CD4-positive, CD25-positive, alpha-beta regulatory T cell (primary cell): ENCODE measurements at regions not wholly inside any gene's neighbourhood (a gene's known extent, or its start where the extent isn't known, plus 50 kb on each side); places are given as distances from the start of the nearest gene placed in this dataset.

Source experiments
- ATAC-seq, 2 donors: fragments of 150-1000 bp; cut with Tn5 transposase; one replicate each; pipeline ENCODE4 v1.10.0; 2021; ENCODE audit warnings: low read depth in 2 of 2, moderate number of reproducible peaks in 2 of 2, moderate library complexity in 1 of 2
- DNase-seq, 3 donors: peaks; one replicate each; pipeline versions ENCODE4 v3.0.0 to v3.0.0-alpha.2; 2012 to 2022; ENCODE audit warnings: mixed read lengths in 1 of 3
- H3K27ac ChIP-seq: one replicate; pipeline ENCODE4 v1.7.0; 2013; ENCODE audit warnings: mild to moderate bottlenecking, low read length; ENCODE audit not compliant: insufficient read depth, poor library complexity, severe bottlenecking
- H3K27me3 ChIP-seq: one replicate; pipeline ENCODE4 v1.7.0; 2013; ENCODE audit warnings: low read length; ENCODE audit not compliant: control insufficient read depth, insufficient read depth
- H3K36me3 ChIP-seq: one replicate; pipeline ENCODE4 v1.7.0; 2013; ENCODE audit warnings: mild to moderate bottlenecking, low read length, moderate library complexity; ENCODE audit not compliant: control insufficient read depth, insufficient read depth
- H3K4me1 ChIP-seq: 2 replicates; pipeline ENCODE4 v1.7.0; 2013; ENCODE audit warnings: mild to moderate bottlenecking, low read length; ENCODE audit not compliant: insufficient read depth, control insufficient read depth, poor library complexity, severe bottlenecking
- H3K4me3 ChIP-seq: one replicate; pipeline ENCODE4 v1.7.0; 2013; ENCODE audit warnings: low read depth, mild to moderate bottlenecking, low read length, moderate library complexity
- H3K9me3 ChIP-seq, 2 experiments: 1 replicate in 1 of 2; 2 replicates in 1 of 2; pipeline ENCODE4 v1.7.0; 2013; ENCODE audit warnings: low read length in 2 of 2, mild to moderate bottlenecking in 1 of 2, moderate library complexity in 1 of 2; ENCODE audit not compliant: control insufficient read depth in 2 of 2
- H3K27ac Mint-ChIP-seq, 3 donors: one replicate each; pipeline ENCODE4 v1.8.0; 2020 to 2022; ENCODE audit warnings: mild to moderate bottlenecking in 3 of 3, mixed read lengths in 3 of 3, moderate library complexity in 2 of 3
- H3K27me3 Mint-ChIP-seq: one replicate; pipeline ENCODE4 v1.8.0; 2022; ENCODE audit warnings: mild to moderate bottlenecking, mixed read lengths
- H3K36me3 Mint-ChIP-seq: one replicate; pipeline ENCODE4 v1.8.0; 2020; ENCODE audit warnings: mixed read lengths
- H3K4me1 Mint-ChIP-seq, 4 donors: one replicate each; pipeline ENCODE4 v1.8.0; 2020 to 2022; ENCODE audit warnings: mixed read lengths in 4 of 4, mild to moderate bottlenecking in 1 of 4
- H3K4me3 Mint-ChIP-seq, 4 donors: one replicate each; pipeline ENCODE4 v1.8.0; 2020 to 2022; ENCODE audit warnings: mild to moderate bottlenecking in 4 of 4, mixed read lengths in 4 of 4, moderate library complexity in 3 of 4
- H3K9me3 Mint-ChIP-seq, 7 donors: one replicate each; pipeline ENCODE4 v1.8.0; 2020 to 2022; ENCODE audit warnings: mixed read lengths in 7 of 7, mild to moderate bottlenecking in 3 of 7, moderate library complexity in 2 of 7

DNA sequence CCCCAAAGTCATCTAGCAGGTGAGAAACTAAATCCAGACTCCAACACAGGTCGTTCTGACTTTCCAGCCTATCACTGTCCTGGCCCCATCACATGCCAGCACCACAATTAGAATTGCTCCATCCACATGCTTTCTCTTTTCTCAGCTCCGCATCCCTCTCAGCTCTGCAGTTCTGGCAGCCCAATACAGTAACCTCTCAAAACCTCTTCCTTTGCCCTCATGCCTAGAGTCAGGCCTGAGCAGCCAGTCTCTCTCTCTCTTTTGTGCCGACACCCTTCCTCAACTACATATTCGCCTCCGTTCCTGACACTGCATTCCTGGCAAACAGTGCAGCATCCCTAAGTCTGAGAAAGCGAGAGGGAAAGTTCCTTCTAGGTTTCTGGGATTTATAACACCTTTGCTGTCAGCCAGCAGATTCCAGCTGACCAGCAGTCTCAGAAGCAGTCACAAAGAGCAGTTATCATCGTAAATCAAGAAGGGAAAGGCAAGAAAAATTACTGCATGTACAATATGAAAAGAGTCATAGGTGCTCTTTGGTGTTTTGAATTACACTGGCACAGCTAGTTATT lies 258.0 kb downstream of the FAT3 start:
- no peak for ATAC-seq
- Mint-ChIP-seq H3K9me3 (peaks cover 0 to 5% (median 0%) of the 10 kb centered on the region in 7 donors), H3K27ac (no peak overlapping the region), H3K36me3 (no peaks in the 10 kb centered on the region), H3K27me3 (no peaks in the 10 kb centered on the region), H3K4me3 (no peak overlapping the region), H3K4me1 (peaks cover 0 to 2% (median 0%) of the 10 kb centered on the region in 4 donors)
- no peaks in the 10 kb centered on the region for H3K9me3 ChIP-seq
- no peaks in the 10 kb centered on the region for H3K27me3 ChIP-seq
- no peak overlapping the region for H3K4me3 ChIP-seq
- H3K27ac ChIP-seq = no peak overlapping the region
- DNase-seq = no peak
- no peaks in the 10 kb centered on the region for H3K36me3 ChIP-seq
- H3K4me1 ChIP-seq = no peaks in the 10 kb centered on the region

DNA sequence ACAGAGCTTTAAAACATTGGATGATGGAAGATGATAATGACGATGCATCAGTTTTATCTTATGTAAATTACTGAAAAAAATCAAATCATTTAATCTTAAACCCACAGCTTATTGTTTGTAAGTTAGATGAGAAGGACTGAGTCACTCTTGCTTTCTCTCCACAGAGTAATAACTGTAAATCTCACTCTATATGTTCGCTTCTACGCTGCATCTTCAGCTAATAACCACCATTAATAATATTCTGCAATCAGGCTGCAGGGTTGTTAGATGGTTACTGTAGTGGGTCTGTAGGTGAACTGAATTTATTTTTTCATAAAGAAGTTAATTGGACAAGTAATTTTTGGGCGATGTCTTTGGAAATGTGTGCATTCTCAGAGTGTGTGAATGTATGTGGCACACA lies 260.0 kb downstream of the FAT3 start:
- Histone ChIP-seq H3K9me3 (no peaks in the 10 kb centered on the region), H3K36me3 (no peaks in the 10 kb centered on the region), H3K27ac (no peak overlapping the region), H3K4me1 (no peaks in the 10 kb centered on the region), H3K27me3 (no peaks in the 10 kb centered on the region), H3K4me3 (no peak overlapping the region)
- no peak overlapping the region for H3K4me3 Mint-ChIP-seq
- DNase-seq = no peak
- H3K9me3 Mint-ChIP-seq = peaks cover 0 to 2% (median 0%) of the 10 kb centered on the region in 7 donors
- no peak for ATAC-seq
- H3K36me3 Mint-ChIP-seq = no peaks in the 10 kb centered on the region
- peaks cover 0 to 2% (median 0%) of the 10 kb centered on the region in 4 donors for H3K4me1 Mint-ChIP-seq
- H3K27me3 Mint-ChIP-seq = no peaks in the 10 kb centered on the region
- H3K27ac Mint-ChIP-seq = no peak overlapping the region

DNA sequence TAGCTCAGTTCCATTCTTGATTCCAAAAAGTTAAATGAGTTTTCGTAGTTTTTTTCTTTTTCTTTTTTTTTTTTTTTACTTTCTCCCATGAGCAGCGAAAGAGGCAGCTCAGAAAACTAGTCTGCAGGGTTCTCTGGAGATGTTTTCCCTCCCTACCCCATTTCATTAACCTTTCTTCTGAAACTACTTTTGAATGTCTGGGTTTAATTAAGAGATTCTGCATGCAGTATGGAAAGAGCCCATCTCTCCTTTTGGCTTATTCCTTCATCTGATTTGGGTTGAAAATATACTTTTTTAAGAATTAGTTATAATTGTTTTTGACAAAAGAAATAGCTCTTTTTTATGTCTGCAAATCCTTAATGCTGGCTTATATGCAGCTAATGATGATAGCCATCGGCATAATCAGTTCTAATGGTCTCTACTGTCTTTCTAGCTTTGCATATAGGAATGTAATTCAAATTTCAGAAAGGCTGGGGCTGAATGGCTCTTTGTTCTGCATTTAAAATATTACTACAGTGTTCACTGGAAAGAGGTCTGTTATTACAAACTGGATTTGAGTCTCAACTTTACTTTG lies 265.3 kb downstream of the FAT3 start:
- ATAC-seq (no peak), DNase-seq (no peak)
- no peak overlapping the region for H3K4me3 ChIP-seq
- peaks cover 0 to 2% (median 0%) of the 10 kb centered on the region in 7 donors for H3K9me3 Mint-ChIP-seq
- no peak overlapping the region for H3K27ac ChIP-seq
- H3K36me3 ChIP-seq = no peaks in the 10 kb centered on the region
- H3K27me3 Mint-ChIP-seq = no peaks in the 10 kb centered on the region
- H3K36me3 Mint-ChIP-seq = no peaks in the 10 kb centered on the region
- H3K4me1 ChIP-seq = no peaks in the 10 kb centered on the region
- H3K4me3 Mint-ChIP-seq = no peak overlapping the region
- H3K27me3 ChIP-seq = no peaks in the 10 kb centered on the region
- H3K27ac Mint-ChIP-seq = peak overlapping the region in 1 of 3 donors; percentile 20
- H3K9me3 ChIP-seq = no peaks in the 10 kb centered on the region
- H3K4me1 Mint-ChIP-seq = no peaks in the 10 kb centered on the region

DNA sequence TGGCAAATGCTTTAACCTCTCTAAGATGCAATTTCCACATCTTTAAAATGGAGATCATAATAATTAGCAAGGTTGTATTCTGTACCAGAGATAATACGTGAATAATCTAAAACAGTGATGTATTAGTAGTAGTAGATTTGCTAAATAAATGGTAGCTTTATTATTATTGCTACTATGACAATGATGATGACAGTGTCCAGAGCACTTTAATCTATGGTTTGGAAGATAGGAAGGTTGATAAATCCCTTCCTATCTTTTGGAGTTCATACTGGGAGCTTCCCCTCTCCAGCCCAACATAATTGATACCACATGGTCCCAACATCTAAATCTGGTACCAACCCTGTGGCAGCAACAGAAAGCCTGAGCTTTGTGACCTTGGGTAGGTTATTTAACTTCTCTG lies 267.8 kb downstream of the FAT3 start:
- H3K4me3 Mint-ChIP-seq = no peak overlapping the region
- Histone ChIP-seq H3K27me3 (no peaks in the 10 kb centered on the region), H3K4me3 (no peak overlapping the region), H3K9me3 (no peaks in the 10 kb centered on the region), H3K36me3 (no peaks in the 10 kb centered on the region), H3K27ac (no peak overlapping the region), H3K4me1 (no peaks in the 10 kb centered on the region)
- DNase-seq = no peak
- H3K9me3 Mint-ChIP-seq = peaks cover 0 to 5% (median 0%) of the 10 kb centered on the region in 7 donors
- H3K27me3 Mint-ChIP-seq = no peaks in the 10 kb centered on the region
- no peaks in the 10 kb centered on the region for H3K36me3 Mint-ChIP-seq
- H3K27ac Mint-ChIP-seq = no peak overlapping the region
- ATAC-seq = no peak
- H3K4me1 Mint-ChIP-seq = no peaks in the 10 kb centered on the region

DNA sequence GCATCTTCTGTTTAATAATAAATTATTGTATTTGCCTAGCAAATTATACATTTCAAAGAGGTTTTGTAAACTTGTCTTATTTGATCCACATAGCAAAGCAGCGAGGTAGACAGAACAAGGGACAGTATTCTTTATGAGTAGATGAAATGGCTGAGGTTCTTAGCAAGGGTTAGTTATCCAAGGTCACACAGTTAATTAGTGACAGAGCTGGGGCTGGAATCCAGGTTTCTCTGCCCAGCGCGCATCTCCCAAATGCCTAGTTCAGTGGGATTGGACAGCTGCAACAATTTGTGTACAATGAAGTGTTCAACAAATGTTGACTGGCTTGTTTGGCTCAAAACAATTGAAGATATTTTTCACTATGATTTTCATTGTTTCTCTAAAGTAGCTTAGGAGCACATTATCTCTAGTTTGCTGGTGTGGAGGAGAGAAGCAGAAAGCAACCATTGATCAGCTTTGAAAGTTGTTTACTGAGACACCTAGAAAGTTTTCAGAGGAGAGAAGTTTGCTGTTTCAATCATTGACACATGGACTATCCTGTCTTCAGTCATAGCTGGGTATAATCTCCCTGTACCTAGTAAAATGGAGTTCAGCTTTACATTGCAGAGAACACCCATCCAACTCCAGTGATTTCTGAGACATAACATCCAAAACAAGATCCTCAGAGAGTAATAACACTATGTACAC lies 270.6 kb downstream of the FAT3 start:
- H3K4me1 Mint-ChIP-seq = no peaks in the 10 kb centered on the region
- no peak overlapping the region for H3K27ac Mint-ChIP-seq
- H3K4me3 Mint-ChIP-seq = no peak overlapping the region
- Histone ChIP-seq H3K27ac (no peak overlapping the region), H3K27me3 (no peaks in the 10 kb centered on the region), H3K9me3 (no peaks in the 10 kb centered on the region), H3K36me3 (no peaks in the 10 kb centered on the region), H3K4me1 (no peaks in the 10 kb centered on the region), H3K4me3 (no peak overlapping the region)
- DNase-seq (no peak), ATAC-seq (no peak)
- H3K9me3 Mint-ChIP-seq = peaks cover 0 to 5% (median 0%) of the 10 kb centered on the region in 7 donors
- H3K36me3 Mint-ChIP-seq = no peaks in the 10 kb centered on the region
- no peaks in the 10 kb centered on the region for H3K27me3 Mint-ChIP-seq

DNA sequence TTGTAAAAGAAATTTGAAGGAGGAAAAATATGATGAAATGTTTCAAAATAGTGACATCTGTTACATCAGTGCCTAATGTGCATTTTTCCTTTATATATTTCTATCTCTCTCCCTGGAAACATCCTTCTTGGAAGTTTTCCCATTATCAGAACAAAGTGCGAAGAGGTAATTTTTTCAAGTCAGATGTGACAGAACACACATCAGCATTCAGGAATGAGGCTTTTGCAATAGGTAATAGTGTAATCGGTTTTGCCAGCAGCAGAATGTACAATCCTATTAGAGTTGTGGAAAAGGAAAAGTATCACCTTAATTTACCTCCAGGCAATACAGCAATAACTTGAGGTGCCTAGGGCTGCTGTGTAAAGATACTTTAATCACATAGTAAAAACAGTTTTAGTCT lies 275.8 kb downstream of the FAT3 start:
- DNase-seq = no peak
- no peaks in the 10 kb centered on the region for H3K36me3 ChIP-seq
- no peak for ATAC-seq
- H3K27me3 ChIP-seq = no peaks in the 10 kb centered on the region
- no peaks in the 10 kb centered on the region for H3K9me3 ChIP-seq
- Mint-ChIP-seq H3K9me3 (peaks cover 0 to 6% (median 0%) of the 10 kb centered on the region in 7 donors), H3K4me3 (no peak overlapping the region), H3K4me1 (no peaks in the 10 kb centered on the region), H3K27me3 (no peaks in the 10 kb centered on the region), H3K36me3 (no peaks in the 10 kb centered on the region), H3K27ac (no peak overlapping the region)
- no peak overlapping the region for H3K27ac ChIP-seq
- H3K4me1 ChIP-seq = no peaks in the 10 kb centered on the region
- H3K4me3 ChIP-seq = no peak overlapping the region

DNA sequence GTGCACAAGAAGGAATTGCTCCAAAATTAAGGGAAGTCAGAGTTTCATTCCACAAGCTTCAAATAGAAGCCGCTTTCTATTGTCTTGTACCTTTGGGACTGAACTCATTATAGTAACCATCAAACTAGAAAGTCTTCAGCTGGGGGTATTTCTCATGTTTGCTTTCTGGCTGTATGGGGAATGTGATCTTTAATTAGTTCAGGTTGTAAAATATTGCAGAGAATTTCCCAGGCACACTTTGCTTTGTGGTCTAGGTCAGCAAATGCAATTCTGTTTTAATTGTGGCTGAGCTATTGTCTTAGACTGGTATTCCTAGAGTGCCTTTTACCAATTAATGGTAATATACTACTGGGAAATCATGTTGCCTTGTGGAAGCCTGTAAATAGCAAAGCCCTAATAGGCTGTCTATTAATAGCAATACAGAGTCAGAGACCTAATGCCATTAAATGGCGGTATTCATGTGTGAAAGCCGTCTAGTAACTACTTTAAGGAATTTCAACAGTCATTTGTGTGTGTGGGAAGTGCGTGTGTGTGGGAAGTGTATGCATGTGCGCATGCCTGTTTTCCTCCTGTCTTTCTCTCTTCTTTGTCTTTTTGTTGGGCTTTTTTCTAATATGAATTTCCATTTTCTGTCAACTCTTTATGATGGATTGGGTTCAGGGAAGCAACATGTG lies 276.6 kb downstream of the FAT3 start:
- Histone ChIP-seq H3K27me3 (no peaks in the 10 kb centered on the region), H3K36me3 (no peaks in the 10 kb centered on the region), H3K27ac (no peak overlapping the region), H3K4me1 (no peaks in the 10 kb centered on the region), H3K4me3 (no peak overlapping the region), H3K9me3 (no peaks in the 10 kb centered on the region)
- Mint-ChIP-seq H3K36me3 (no peaks in the 10 kb centered on the region), H3K4me1 (no peaks in the 10 kb centered on the region), H3K4me3 (no peak overlapping the region), H3K27ac (no peak overlapping the region), H3K27me3 (no peaks in the 10 kb centered on the region), H3K9me3 (peaks cover 0 to 6% (median 0%) of the 10 kb centered on the region in 7 donors)
- no peak for DNase-seq
- ATAC-seq = no peak
